Gastroesophageal sphincter (tissue), 4 donors: ENCODE measurements at regions not wholly inside any gene's neighbourhood (a gene's known extent, or its start where the extent isn't known, plus 50 kb on each side); places are given as distances from the start of the nearest gene placed in this dataset.

Source experiments
- ATAC-seq: fragments of 150-250 bp; one replicate; pipeline ENCODE4 v1.9.1; 2016; ENCODE audit warnings: mild to moderate bottlenecking, moderate library complexity
- H3K27ac ChIP-seq, 4 donors: fragments of 200-600 bp; sonication (generic) in 3 of 4; 1 replicate in 3 of 4; 2 replicates in 1 of 4; pipeline ENCODE4 v1.5.1; 2016 to 2019
- H3K27me3 ChIP-seq: fragments of 200-600 bp; sonication (generic); one replicate; pipeline ENCODE4 v1.5.1; 2019
- H3K36me3 ChIP-seq, 2 donors: fragments of 200-600 bp; sonication (generic); one replicate each; pipeline ENCODE4 v1.5.1; 2019; ENCODE audit warnings: control low read depth in 1 of 2
- H3K4me1 ChIP-seq, 3 donors: fragments of 200-600 bp; sonication (generic); 1 replicate in 2 of 3; 2 replicates in 1 of 3; pipeline ENCODE4 v1.5.1; 2016 to 2019; ENCODE audit warnings: control low read depth in 2 of 3
- H3K4me3 ChIP-seq, 2 donors: fragments of 200-600 bp; sonication (generic); one replicate each; pipeline ENCODE4 v1.5.1; 2019; ENCODE audit warnings: mild to moderate bottlenecking in 1 of 2, moderate library complexity in 1 of 2
- H3K9me3 ChIP-seq, 3 donors: fragments of 200-600 bp; sonication (generic); one replicate each; pipeline ENCODE4 v1.5.1; 2017 to 2019; ENCODE audit warnings: control low read depth in 2 of 3
- EP300 ChIP-seq: sonication (generic); formaldehyde crosslinking; IDR thresholded peaks from one replicate; pipeline ENCODE4 v1.6.1; 2017; ENCODE audit warnings: antibody characterized with exemption, mild to moderate bottlenecking
- POLR2A ChIP-seq, 2 donors: fragments of 450-650 bp; IDR thresholded peaks; one replicate each; pipeline ENCODE4 v1.6.1; 2017; ENCODE audit warnings: antibody characterized with exemption in 2 of 2, mild to moderate bottlenecking in 2 of 2, moderate library complexity in 1 of 2
- POLR2AphosphoS5 ChIP-seq: sonication (generic); formaldehyde crosslinking; IDR thresholded peaks from one replicate; pipeline ENCODE4 v1.6.1; 2017; ENCODE audit warnings: antibody characterized with exemption
- WGBS, 2 donors: methylation state at CpG; one replicate each; pipeline ENCODE4 v1.1.5; 2018; ENCODE audit warnings: low coverage in 1 of 2; 5-methylcytosine and 5-hydroxymethylcytosine counted together
- TF ChIP-seq, protein P1 (sequence below), 4 experiments: fragments of 200-600 bp in 2 of 4; fragments of 450-650 bp in 2 of 4; sonication (generic) in 1 of 4; IDR thresholded peaks; one replicate each; pipeline ENCODE4 v1.5.1; 2017 to 2019; ENCODE audit warnings: antibody characterized with exemption in 4 of 4, mild to moderate bottlenecking in 2 of 4, moderate library complexity in 2 of 4

GRCh38 chr13:111549464-111549863 is 229.0 kb downstream of the TEX29 start:
- ATAC-seq, result no peak
- TF ChIP-seq, protein P1, sequence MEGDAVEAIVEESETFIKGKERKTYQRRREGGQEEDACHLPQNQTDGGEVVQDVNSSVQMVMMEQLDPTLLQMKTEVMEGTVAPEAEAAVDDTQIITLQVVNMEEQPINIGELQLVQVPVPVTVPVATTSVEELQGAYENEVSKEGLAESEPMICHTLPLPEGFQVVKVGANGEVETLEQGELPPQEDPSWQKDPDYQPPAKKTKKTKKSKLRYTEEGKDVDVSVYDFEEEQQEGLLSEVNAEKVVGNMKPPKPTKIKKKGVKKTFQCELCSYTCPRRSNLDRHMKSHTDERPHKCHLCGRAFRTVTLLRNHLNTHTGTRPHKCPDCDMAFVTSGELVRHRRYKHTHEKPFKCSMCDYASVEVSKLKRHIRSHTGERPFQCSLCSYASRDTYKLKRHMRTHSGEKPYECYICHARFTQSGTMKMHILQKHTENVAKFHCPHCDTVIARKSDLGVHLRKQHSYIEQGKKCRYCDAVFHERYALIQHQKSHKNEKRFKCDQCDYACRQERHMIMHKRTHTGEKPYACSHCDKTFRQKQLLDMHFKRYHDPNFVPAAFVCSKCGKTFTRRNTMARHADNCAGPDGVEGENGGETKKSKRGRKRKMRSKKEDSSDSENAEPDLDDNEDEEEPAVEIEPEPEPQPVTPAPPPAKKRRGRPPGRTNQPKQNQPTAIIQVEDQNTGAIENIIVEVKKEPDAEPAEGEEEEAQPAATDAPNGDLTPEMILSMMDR (IDR thresholded peaks at IDR 0.05), result no peak
- TF ChIP-seq POLR2AphosphoS5 (no peak), EP300 (no peak), POLR2A (IDR thresholded peaks at IDR 0.05) (no peak)
- H3K27ac ChIP-seq, result no peak overlapping the region
- H3K27me3 ChIP-seq, result peaks cover 27% of the 10 kb centered on the region
- WGBS, 2 donors, result 0% methylated on average over 1 of the region's 2 CpGs
- no peaks in the 10 kb centered on the region for H3K36me3 ChIP-seq
- H3K4me3 ChIP-seq, result no peak overlapping the region
- no peaks in the 10 kb centered on the region for H3K4me1 ChIP-seq
- H3K9me3 ChIP-seq, result peaks cover 0 to 15% (median 0%) of the 10 kb centered on the region in 3 donors

DNA sequence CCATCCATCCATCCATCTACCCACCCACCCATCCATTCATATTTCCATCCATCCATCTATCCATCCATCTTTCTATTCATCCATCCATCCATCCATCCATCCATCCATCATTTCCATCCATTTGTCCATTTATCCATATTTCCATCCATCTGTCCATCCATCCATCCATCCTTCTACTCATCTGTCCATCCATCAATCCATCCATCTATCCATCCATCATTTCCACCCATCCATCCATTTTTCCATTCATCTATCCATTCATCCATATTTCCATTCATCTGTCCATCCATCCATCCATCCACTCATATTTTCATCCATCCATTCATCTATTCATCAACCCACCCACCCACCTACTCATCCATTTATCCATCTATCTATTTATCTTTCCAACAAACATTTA is 229.6 kb downstream of the TEX29 start:
- H3K27me3 ChIP-seq, result peaks cover 32% of the 10 kb centered on the region
- peaks cover 0 to 15% (median 0%) of the 10 kb centered on the region in 3 donors for H3K9me3 ChIP-seq
- no peak overlapping the region for H3K27ac ChIP-seq
- H3K4me1 ChIP-seq, result no peaks in the 10 kb centered on the region
- no peak for ATAC-seq
- no peak for TF ChIP-seq POLR2A (IDR thresholded peaks at IDR 0.05)
- TF ChIP-seq EP300, result no peak
- TF ChIP-seq, protein P1 (IDR thresholded peaks at IDR 0.05), result no peak
- no peaks in the 10 kb centered on the region for H3K36me3 ChIP-seq
- H3K4me3 ChIP-seq, result no peak overlapping the region

- ATAC-seq, result no peak
- 72% methylated on average over 3 of the region's 5 CpGs; no CpG with 5 or more reads in 1 of the 2 donors for WGBS, 2 donors
Measured at GRCh38 chr13:111551204-111551820, 230.9 kb downstream of the TEX29 start.

GRCh38 chr13:111552891-111553655 is 232.6 kb downstream of the TEX29 start:
- Histone ChIP-seq H3K36me3 (no peaks in the 10 kb centered on the region), H3K27me3 (peaks cover 55% of the 10 kb centered on the region), H3K4me1 (no peaks in the 10 kb centered on the region), H3K27ac (no peak overlapping the region), H3K9me3 (no peaks in the 10 kb centered on the region), H3K4me3 (no peak overlapping the region)
- no peak for TF ChIP-seq POLR2A (IDR thresholded peaks at IDR 0.05)
- TF ChIP-seq POLR2AphosphoS5, result no peak
- TF ChIP-seq EP300, result no peak
- TF ChIP-seq, protein P1 (IDR thresholded peaks at IDR 0.05), result no peak
- no peak for ATAC-seq
- WGBS, 2 donors, result 89 to 98% methylated on average over 2 to 6 of the region's 10 CpGs

More at GRCh38 chr13:111551204-111551820, 230.9 kb downstream of the TEX29 start:
- Histone ChIP-seq H3K4me3 (no peak overlapping the region), H3K9me3 (peaks cover 0 to 4% (median 0%) of the 10 kb centered on the region in 3 donors), H3K36me3 (no peaks in the 10 kb centered on the region), H3K27ac (no peak overlapping the region), H3K27me3 (peaks cover 43% of the 10 kb centered on the region), H3K4me1 (no peaks in the 10 kb centered on the region)
- TF ChIP-seq EP300 (no peak), POLR2A (IDR thresholded peaks at IDR 0.05) (no peak), POLR2AphosphoS5 (no peak)
- TF ChIP-seq, protein P1 (IDR thresholded peaks at IDR 0.05), result no peak
